Right lobe of liver (tissue), 4 donors: ENCODE measurements at regions not wholly inside any gene's neighbourhood (a gene's known extent, or its start where the extent isn't known, plus 50 kb on each side); places are given as distances from the start of the nearest gene placed in this dataset.

ENCODE experiments used
- POLR2A ChIP-seq: fragments of 450-650 bp; IDR thresholded peaks from one replicate; pipeline ENCODE4 v1.6.1; 2017; ENCODE audit warnings: antibody characterized with exemption, mild to moderate bottlenecking
- TF ChIP-seq, protein P1 (sequence below), 4 donors: fragments of 200-600 bp in 3 of 4; fragments of 450-650 bp in 1 of 4; IDR thresholded peaks; one replicate each; pipeline versions ENCODE4 v1.5.1 to v1.8.0; 2016 to 2022; ENCODE audit warnings: antibody characterized with exemption in 4 of 4, mild to moderate bottlenecking in 2 of 4
- donor health status: DM: no; HTN: no; CAD: no.
- donor health status: DM: no; HTN: no; CAD: no.
- donor health status: DM: no; HTN: yes; CAD: no.

- no peak for TF ChIP-seq POLR2A
- TF ChIP-seq, protein P1, sequence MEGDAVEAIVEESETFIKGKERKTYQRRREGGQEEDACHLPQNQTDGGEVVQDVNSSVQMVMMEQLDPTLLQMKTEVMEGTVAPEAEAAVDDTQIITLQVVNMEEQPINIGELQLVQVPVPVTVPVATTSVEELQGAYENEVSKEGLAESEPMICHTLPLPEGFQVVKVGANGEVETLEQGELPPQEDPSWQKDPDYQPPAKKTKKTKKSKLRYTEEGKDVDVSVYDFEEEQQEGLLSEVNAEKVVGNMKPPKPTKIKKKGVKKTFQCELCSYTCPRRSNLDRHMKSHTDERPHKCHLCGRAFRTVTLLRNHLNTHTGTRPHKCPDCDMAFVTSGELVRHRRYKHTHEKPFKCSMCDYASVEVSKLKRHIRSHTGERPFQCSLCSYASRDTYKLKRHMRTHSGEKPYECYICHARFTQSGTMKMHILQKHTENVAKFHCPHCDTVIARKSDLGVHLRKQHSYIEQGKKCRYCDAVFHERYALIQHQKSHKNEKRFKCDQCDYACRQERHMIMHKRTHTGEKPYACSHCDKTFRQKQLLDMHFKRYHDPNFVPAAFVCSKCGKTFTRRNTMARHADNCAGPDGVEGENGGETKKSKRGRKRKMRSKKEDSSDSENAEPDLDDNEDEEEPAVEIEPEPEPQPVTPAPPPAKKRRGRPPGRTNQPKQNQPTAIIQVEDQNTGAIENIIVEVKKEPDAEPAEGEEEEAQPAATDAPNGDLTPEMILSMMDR (IDR thresholded peaks at IDR 0.05), result no peak
Measured at GRCh38 chr9:13484186-13484585, 204.7 kb upstream of the MPDZ start.
